H9 (cell line): ENCODE measurements at regions not wholly inside any gene's neighbourhood (a gene's known extent, or its start where the extent isn't known, plus 50 kb on each side); places are given as distances from the start of the nearest gene placed in this dataset.

Experiments used
- DNase-seq: peaks from one replicate; pipeline ENCODE4 v3.0.0-alpha.2; 2017
- H2AFZ ChIP-seq: one replicate; pipeline ENCODE4 v1.6.1; 2013; ENCODE audit warnings: mild to moderate bottlenecking, low read length, control low read depth, moderate library complexity
- H2AK5ac ChIP-seq: 2 replicates; pipeline ENCODE4 v1.6.1; 2013; ENCODE audit warnings: low read length, control low read depth, mixed read lengths; ENCODE audit not compliant: insufficient read length
- H2BK120ac ChIP-seq: one replicate; pipeline ENCODE4 v1.6.1; 2013; ENCODE audit warnings: low read depth, mild to moderate bottlenecking, low read length, control low read depth, inconsistent platforms; ENCODE audit not compliant: poor library complexity, severe bottlenecking
- H2BK12ac ChIP-seq: 2 replicates; pipeline ENCODE4 v1.6.1; 2013; ENCODE audit warnings: low read length, control low read depth, mixed read lengths, low read depth; ENCODE audit not compliant: insufficient read length
- H2BK15ac ChIP-seq: 2 replicates; pipeline ENCODE4 v1.6.1; 2013; ENCODE audit warnings: low read depth, low read length, control low read depth
- H2BK20ac ChIP-seq: one replicate; pipeline ENCODE4 v1.6.1; 2013; ENCODE audit warnings: low read depth, mild to moderate bottlenecking, low read length, control low read depth, inconsistent platforms; ENCODE audit not compliant: poor library complexity, severe bottlenecking
- H2BK5ac ChIP-seq: 2 replicates; pipeline ENCODE4 v1.6.1; 2013; ENCODE audit warnings: low read length, control low read depth, mixed read lengths; ENCODE audit not compliant: insufficient read length
- H3K14ac ChIP-seq: 2 replicates; pipeline ENCODE4 v1.6.1; 2013; ENCODE audit warnings: low read length, control low read depth; ENCODE audit not compliant: insufficient read depth
- H3K18ac ChIP-seq: 2 replicates; pipeline ENCODE4 v1.6.1; 2013; ENCODE audit warnings: low read depth, mild to moderate bottlenecking, mixed read lengths, low read length, control low read depth; ENCODE audit not compliant: insufficient read length
- H3K23ac ChIP-seq: 2 replicates; pipeline ENCODE4 v1.6.1; 2013; ENCODE audit warnings: low read length, control low read depth, mixed read lengths, low read depth; ENCODE audit not compliant: insufficient read length
- H3K23me2 ChIP-seq: 2 replicates; pipeline ENCODE4 v1.6.1; 2013; ENCODE audit warnings: low read depth, mild to moderate bottlenecking, mixed read lengths, low read length, control low read depth; ENCODE audit not compliant: insufficient read length, poor library complexity, severe bottlenecking
- H3K27ac ChIP-seq: 2 replicates; pipeline ENCODE4 v1.5.1; 2013; ENCODE audit warnings: low read length, control low read depth, mixed read lengths, low read depth; ENCODE audit not compliant: insufficient read length
- H3K27me3 ChIP-seq: 2 replicates; pipeline ENCODE4 v1.6.1; 2013; ENCODE audit warnings: low read length, control low read depth, inconsistent platforms; ENCODE audit not compliant: insufficient read depth
- H3K4ac ChIP-seq: 2 replicates; pipeline ENCODE4 v1.6.1; 2013; ENCODE audit warnings: low read depth, mild to moderate bottlenecking, control low read depth, inconsistent platforms, low read length, moderate library complexity
- H3K4me1 ChIP-seq: 2 replicates; pipeline ENCODE4 v1.6.1; 2013; ENCODE audit warnings: low read length, control low read depth, inconsistent platforms; ENCODE audit not compliant: insufficient read depth
- H3K4me2 ChIP-seq: 2 replicates; pipeline ENCODE4 v1.6.1; 2013; ENCODE audit warnings: low read length, control low read depth, mixed read lengths; ENCODE audit not compliant: insufficient read length, insufficient read depth
- H3K56ac ChIP-seq: 2 replicates; pipeline ENCODE4 v1.6.1; 2013; ENCODE audit warnings: low read depth, mild to moderate bottlenecking, mixed read lengths, low read length, control low read depth; ENCODE audit not compliant: insufficient read length
- H3K79me1 ChIP-seq: 2 replicates; pipeline ENCODE4 v1.6.1; 2013; ENCODE audit warnings: low read depth, mild to moderate bottlenecking, moderate library complexity, low read length, control low read depth, inconsistent platforms; ENCODE audit not compliant: insufficient read depth, poor library complexity, severe bottlenecking
- H3K79me2 ChIP-seq: 2 replicates; pipeline ENCODE4 v1.6.1; 2013; ENCODE audit warnings: low read length, control low read depth, inconsistent platforms; ENCODE audit not compliant: insufficient read depth
- H3K9ac ChIP-seq: 2 replicates; pipeline ENCODE4 v1.6.1; 2013; ENCODE audit warnings: low read length, control low read depth, mixed read lengths; ENCODE audit not compliant: insufficient read length; ENCODE audit errors: extremely low read depth
- H3K9me3 ChIP-seq: one replicate; pipeline ENCODE4 v1.6.1; 2013; ENCODE audit warnings: low read depth, low read length, inconsistent platforms; ENCODE audit not compliant: control insufficient read depth
- H3T11ph ChIP-seq: one replicate; pipeline ENCODE4 v1.6.1; 2013; ENCODE audit warnings: mild to moderate bottlenecking, low read length, control low read depth, inconsistent platforms
- H4K20me1 ChIP-seq: one replicate; pipeline ENCODE4 v1.6.1; 2013; ENCODE audit not compliant: control insufficient read depth, insufficient read length, insufficient read depth
- H4K5ac ChIP-seq: 2 replicates; pipeline ENCODE4 v1.6.1; 2013; ENCODE audit warnings: low read depth, mild to moderate bottlenecking, mixed read lengths, low read length, control low read depth; ENCODE audit not compliant: insufficient read length
- H4K8ac ChIP-seq: replicated peaks from 2 replicates; pipeline ENCODE4 v1.6.1; 2013; ENCODE audit warnings: low read length, control low read depth, mixed read lengths, low read depth; ENCODE audit not compliant: insufficient read length
- H4K91ac ChIP-seq: 2 replicates; pipeline ENCODE4 v1.6.1; 2013; ENCODE audit warnings: low read depth, mild to moderate bottlenecking, moderate library complexity, mixed read lengths, low read length, control low read depth; ENCODE audit not compliant: insufficient read length
- H3K27ac Mint-ChIP-seq, 3 experiments: 2 replicates in 2 of 3; 3 replicates in 1 of 3; pipeline ENCODE4 v1.8.0; 2020 to 2021; ENCODE audit warnings: mixed read lengths in 3 of 3, mild to moderate bottlenecking in 1 of 3, moderate library complexity in 1 of 3
- H3K27me3 Mint-ChIP-seq: 2 replicates; pipeline ENCODE4 v1.8.0; 2021; ENCODE audit warnings: low read depth, mild to moderate bottlenecking, moderate library complexity, mixed read lengths
- H3K36me3 Mint-ChIP-seq, 3 experiments: 2 replicates in 2 of 3; 3 replicates in 1 of 3; pipeline ENCODE4 v1.8.0; 2020 to 2021; ENCODE audit warnings: low read depth in 3 of 3, mixed read lengths in 3 of 3; ENCODE audit not compliant: insufficient read depth in 1 of 3
- H3K4me1 Mint-ChIP-seq, 2 experiments: 2 replicates each; pipeline ENCODE4 v1.8.0; 2020; ENCODE audit warnings: mixed read lengths in 2 of 2
- H3K4me3 Mint-ChIP-seq, 2 experiments: 2 replicates in 1 of 2; 3 replicates in 1 of 2; pipeline ENCODE4 v1.8.0; 2020 to 2021; ENCODE audit warnings: mild to moderate bottlenecking in 2 of 2, mixed read lengths in 2 of 2, moderate library complexity in 1 of 2
- H3K9me3 Mint-ChIP-seq, 2 experiments: 2 replicates in 1 of 2; 3 replicates in 1 of 2; pipeline ENCODE4 v1.8.0; 2020; ENCODE audit warnings: mild to moderate bottlenecking in 2 of 2, mixed read lengths in 2 of 2, moderate library complexity in 1 of 2
- CTCF ChIP-seq: fragments of 200-600 bp; sonication (generic); conservative IDR thresholded peaks from 3 replicates; pipeline ENCODE4 v1.8.0; 2021; ENCODE audit warnings: antibody characterized with exemption, mild to moderate bottlenecking
- WGBS: extraction: QIAGEN DNeasy Blood & Tissue Kit; methylation state at CpG from one replicate; pipeline ENCODE4 v1.1.7; 2013; ENCODE audit warnings: missing lambda C conversion rate, low lambda C conversion rate, mixed read lengths; ENCODE audit not compliant: insufficient read length; ENCODE audit errors: extremely low coverage; 5-methylcytosine and 5-hydroxymethylcytosine counted together

- Histone ChIP-seq H3K4me1 (no peaks in the 10 kb centered on the region), H2BK12ac (no peak overlapping the region), H3K18ac (no peak overlapping the region), H4K91ac (no peak overlapping the region), H2AFZ (no peak overlapping the region), H3K9ac (no peak overlapping the region), H2BK15ac (no peak overlapping the region), H2BK5ac (no peak overlapping the region), H3K23me2 (no peaks in the 10 kb centered on the region), H4K5ac (no peak overlapping the region), H3K14ac (no peak overlapping the region), H3K79me1 (no peaks in the 10 kb centered on the region), H3K79me2 (no peaks in the 10 kb centered on the region), H3K4me2 (no peak overlapping the region), H2BK20ac (no peak overlapping the region), H4K20me1 (no peaks in the 10 kb centered on the region), H3K23ac (no peak overlapping the region), H3K9me3 (no peaks in the 10 kb centered on the region), H3T11ph (no peak overlapping the region), H3K4ac (no peak overlapping the region), H2BK120ac (no peak overlapping the region), H3K27me3 (no peaks in the 10 kb centered on the region), H4K8ac (no peak overlapping the region), H3K56ac (no peak overlapping the region), H3K27ac (no peak overlapping the region), H2AK5ac (no peak overlapping the region)
- WGBS = no CpG with 5 or more reads among the region's 5 CpGs
- H3K27ac Mint-ChIP-seq = no peak overlapping the region
- H3K27me3 Mint-ChIP-seq = no peaks in the 10 kb centered on the region; the same call in 1 of the 2 replicates
- no peak for DNase-seq
- no peak for TF ChIP-seq CTCF
- H3K36me3 Mint-ChIP-seq = no peaks in the 10 kb centered on the region; a peak in 1 of 7 replicates
- H3K9me3 Mint-ChIP-seq = no peaks in the 10 kb centered on the region; a peak in 1 of 5 replicates
- H3K4me3 Mint-ChIP-seq = no peak overlapping the region
- H3K4me1 Mint-ChIP-seq = peaks cover 3 to 9% of the 10 kb centered on the region in 2 experiments
Observed at GRCh38 chr17:14506364-14506763, 205.5 kb downstream of the HS3ST3B1 start.
